IPS DF 19.7 (cell line): ENCODE measurements at regions not wholly inside any gene's neighbourhood (a gene's known extent, or its start where the extent isn't known, plus 50 kb on each side); places are given as distances from the start of the nearest gene placed in this dataset.

Experiments used
- DNase-seq: peaks from one replicate; pipeline ENCODE4 v3.0.0-alpha.2; 2013; ENCODE audit warnings: low read depth, low spot score

DNA sequence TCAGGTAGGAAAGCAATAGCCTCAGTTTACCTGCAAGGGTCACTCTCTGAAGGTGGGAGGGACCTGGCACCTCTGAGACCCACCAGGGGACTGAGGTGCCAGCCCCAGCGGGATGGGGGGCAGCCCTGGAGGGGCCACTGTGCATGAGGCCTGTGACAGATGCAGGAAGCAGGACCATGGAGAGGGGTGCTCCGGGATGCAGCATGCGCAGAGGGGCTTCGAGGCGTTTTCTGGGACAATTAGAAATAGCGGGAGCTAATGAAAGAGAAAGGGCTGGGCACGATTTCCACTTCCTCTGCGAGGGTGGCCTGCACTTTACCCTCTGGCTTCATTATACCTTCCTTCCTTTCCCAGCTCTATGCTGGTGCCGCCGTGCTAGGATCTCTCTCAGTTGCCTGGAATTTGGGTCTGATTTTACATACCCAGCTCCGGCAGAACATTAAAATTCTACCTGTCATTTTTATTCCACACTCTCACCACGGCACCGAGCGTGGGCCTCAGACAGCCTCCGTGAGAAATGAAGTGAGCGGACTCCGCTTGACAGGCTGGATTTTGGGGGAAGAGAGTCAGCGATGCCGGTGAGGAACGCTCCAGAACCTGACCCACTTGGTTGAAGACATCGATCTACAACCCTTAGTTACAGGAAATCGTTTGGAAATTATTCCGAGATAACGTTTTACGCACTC lies 333.9 kb upstream of the PFKP start:
- DNase-seq: no peak

DNA sequence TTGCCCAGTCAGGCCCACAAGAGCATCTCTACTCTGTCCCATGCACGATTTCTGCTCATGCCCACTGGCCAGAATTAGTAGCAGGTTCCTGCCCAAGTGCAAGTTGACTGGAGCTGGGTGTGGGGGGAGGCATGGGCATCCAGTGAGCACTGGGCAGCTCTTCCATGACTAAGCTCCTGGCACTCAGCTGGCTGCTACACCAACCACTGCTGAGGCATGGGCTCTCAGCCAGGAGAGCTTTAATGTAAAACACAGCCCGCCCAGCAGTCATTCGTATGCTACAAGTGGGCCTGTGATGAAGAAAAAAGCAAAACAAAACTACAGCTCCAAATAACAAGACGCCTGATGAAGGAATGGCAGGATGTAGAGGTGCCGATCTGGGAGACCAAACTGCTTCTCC lies 335.4 kb upstream of the PFKP start:
- DNase-seq: no peak

DNA sequence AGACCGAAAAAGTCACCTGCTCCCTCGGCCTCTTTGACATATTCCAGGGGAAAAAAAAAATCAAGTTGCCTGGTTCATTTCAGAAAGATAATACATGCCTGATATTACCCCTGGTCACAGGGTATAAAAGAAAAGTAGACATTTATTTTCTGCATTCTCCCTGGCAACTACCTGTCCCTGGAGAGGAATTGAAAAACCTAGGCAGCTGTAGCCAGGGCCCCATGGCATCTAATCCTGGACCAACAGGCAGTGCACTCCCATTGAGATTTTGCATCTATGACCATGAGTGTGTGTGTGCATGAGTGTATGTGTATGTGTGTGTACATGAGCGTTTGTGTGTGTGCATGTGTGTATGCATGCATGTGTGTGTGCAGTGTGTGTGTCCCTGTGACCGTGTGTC lies 338.2 kb upstream of the PFKP start:
- DNase-seq: no peak

DNA sequence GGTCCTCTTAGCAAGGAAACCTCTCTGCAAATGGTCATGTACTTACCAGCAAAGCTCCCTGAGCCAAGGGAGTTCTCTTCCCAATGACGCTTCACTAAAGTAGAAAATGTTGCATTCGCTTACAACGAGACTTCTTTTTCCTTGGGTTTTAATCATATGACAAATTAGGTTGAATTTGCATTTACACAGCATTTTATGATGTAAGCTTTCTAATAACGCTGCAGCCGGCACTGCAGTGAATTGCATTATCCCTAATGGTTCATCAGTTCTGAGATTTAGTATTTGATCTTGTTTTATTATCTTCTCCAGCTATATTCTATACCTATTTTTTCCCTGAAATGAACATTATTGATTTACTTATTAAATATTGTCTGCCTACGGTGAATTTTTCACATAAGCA lies 339.3 kb upstream of the PFKP start:
- no peak for DNase-seq

DNA sequence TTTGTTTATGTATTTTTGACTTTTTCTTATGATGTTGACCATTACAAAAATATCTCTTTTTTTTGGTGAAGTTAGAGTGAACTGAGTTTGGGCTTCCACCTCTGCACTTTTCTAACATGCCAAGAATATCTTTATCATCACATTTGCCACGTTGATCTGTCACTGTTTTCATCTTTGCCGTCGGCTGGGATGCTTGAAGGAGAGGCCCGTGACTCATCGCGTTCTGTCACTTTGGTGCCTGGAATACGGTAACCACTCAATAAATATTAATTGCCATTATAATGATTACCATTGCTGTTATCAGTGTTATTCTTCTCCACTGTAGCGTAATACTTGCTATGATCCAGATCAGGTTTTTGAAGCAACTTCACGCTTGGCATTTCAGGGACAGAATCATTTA lies 350.8 kb upstream of the PFKP start:
- no peak for DNase-seq

DNA sequence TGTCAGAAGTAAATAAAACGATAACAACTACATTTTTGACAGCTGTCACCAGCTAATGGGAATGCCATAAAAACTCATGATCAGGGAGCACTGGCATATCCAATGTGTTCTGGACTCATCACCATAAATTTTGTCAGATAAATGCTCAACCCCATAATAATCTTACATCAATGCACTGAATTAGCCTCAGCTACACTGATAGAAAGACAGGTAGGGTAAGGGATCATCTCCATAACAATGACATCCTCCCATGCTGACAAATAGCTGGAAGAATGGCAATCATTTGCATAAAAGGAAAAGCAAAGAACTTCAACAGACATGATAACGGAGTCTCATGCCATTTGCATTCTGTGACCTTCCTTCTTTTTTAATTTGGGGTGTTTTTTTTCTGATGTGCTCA lies 352.8 kb upstream of the PFKP start:
- DNase-seq: no peak

DNA sequence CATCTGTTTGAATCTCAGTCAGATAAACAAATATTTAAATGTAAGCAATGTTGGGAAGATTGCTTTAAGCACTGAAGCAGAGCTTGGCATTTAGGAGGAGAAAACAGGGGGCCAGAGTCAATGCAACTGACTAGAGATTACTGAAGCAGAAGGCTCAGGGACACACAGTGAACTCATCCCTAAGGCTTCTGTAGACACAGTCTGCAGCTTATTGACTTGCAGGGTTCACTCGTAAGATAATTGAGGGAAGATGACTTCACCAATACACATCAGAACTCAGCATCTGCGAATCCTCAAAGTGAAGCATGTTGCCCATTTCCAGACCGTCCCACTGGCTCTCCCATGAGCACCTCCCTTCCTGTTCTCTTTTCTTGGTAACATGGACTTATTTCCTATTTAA lies 363.4 kb upstream of the PFKP start:
- DNase-seq: no peak

DNA sequence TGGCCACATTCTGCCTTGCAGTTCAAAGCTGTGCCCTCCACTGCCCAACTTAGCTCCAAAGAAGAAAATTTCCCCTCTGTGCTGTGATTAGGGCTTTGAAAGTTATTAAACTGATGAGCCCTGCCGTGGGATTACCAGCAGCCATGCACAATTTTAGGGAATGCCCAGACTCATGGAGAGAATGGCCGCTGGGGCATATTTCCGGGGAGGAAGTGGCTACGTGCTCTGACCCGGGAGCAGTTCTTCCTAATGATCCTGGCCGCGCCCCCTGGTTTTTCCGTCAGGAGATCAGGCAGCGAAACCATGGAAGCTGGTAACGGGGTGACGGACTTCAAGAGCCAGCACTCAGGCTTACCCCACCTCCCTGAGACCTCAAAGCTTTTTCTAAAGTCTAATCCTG lies 365.5 kb upstream of the PFKP start:
- no peak for DNase-seq

DNA sequence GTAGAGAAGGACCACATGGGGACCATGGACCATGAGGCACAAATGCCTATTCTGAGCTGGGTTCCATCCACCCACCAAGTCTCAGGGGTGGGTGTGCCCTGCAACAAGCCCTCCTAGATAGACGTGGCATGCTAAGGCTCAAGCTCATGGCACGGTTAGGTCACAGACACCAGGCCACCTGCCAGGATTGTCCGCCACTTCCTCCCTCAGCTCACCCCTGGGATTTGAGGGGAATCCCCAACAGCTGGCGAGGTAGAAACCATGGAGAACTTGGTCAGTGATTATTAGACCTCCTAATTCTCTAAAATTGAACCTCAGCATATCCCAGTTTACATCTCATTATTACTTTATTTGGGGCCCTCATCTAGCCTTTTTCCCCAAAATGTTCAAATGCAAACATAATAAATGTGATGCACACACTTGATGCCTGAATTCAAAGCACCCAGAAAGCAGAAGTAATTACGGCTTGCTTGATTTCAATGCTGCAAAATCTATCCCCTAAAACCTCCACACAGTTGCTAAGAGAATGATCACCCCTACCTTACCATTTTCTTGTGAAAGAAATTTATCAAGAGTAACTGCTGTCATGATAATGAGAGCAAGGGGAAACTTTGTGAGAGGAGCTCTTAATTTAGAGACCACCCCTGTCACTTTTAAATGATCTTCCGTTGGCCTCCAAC lies 366.6 kb upstream of the PFKP start:
- no peak for DNase-seq

DNA sequence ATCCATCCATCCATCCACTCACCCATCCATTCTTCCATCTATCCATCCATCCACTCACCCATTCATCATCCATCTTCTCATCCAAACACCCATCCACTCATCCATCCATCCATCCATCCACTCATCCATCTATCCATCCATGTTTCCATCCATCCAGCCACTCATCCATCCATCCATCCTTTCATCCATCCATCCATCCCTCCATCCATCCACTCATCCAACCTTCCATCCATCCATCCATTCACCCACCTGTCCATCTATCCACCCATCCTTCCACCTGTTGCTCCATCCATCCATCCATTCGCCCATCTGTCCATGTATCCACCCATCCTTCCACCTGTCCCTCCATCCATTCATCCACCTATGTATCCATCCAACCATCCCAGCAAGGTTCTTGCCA lies 378.4 kb upstream of the PFKP start:
- DNase-seq: no peak

DNA sequence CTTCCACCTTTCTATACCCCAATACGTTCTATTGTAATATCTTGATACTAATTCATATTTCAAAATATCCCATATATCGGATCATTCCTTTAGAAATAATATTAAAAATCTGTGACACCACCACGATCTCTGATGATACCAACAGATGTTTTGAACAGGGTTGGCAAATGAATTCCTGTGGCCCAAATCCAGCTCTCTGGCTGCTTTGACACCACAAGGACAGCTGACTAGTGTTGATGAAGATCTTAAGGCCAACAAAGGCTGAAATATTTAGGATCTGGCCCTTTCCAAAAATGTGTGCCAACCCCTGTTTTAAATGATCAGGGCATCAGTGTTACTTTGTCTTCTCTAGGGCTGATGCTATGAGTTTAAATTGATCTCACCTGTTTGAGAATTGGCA lies 380.7 kb upstream of the PFKP start:
- no peak for DNase-seq

DNA sequence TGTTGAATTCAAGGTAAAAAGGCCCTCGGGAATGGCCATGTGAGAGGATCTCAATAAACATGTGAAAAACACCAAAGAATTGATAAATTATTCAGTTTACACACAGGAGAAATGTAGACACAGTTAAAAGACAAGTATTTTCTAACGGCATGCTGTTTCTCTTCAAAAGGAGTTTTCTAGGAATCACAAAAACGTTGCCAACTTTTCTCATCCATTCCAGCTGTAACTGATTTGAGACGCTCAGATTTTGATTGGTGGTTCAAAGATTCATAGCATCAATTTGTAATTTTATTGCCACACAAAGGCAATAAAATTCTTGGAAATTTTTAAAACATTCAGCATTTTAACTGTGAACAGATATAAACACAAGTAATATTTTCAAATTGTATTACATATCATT lies 384.9 kb upstream of the PFKP start:
- no peak for DNase-seq

DNA sequence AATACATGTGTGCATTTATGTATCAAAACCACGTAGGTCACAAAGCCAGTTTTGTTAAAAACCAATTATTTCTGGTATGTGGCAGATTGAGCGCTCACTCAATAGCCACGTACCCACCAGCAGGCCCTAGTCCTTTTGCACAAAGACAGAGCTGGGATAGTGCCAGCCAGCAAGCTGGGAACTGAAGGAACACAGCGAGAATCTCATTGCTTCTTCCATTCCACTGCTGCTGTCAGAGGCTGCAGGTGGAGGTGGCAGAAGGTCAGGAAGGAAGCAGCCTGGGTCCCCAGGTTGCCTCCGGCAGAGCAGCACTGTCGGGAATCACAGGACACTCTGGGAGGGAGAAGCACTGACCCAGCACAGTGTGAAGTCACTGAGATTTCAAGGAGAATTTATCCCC lies 385.5 kb upstream of the PFKP start:
- DNase-seq: no peak

DNA sequence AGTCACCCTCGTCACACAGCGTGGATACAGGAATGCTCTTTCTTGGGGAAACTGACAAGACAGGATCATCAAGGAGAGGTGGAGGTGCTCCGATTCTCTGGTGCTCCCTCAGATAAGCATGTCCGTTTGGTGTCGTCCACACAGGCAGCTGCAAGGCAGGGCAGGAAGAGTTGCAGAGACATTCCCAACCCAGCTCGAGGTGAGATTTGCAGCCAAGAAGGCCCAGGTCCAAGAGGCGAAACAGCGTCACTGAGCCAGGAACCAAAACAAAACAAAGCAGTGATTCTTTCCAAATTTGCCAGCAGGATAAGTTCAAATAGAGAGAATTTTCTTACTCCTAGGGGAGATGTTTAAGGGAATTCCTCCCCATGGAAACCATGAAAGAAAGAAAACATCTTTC lies 386.5 kb upstream of the PFKP start:
- no peak for DNase-seq

DNA sequence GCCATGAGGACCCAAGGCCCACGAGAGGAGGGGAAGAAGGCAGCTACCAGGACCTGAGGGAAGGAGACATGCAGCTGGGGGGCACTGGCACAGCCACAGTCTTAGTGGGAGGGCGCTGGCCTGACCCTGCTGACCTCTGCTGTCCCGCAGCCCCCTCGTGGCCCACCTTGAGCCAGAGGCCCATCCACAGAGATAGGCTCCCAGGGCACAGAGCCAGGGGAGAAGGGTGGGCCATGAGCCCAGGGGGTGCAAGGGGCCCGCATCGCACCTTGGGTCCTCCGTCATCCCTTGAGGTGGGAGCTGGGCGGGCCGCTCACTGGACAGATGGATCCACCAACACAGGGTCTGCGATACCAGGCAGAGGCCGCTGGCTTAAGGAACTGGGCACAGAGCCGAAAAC lies 387.7 kb upstream of the PFKP start:
- no peak for DNase-seq

DNA sequence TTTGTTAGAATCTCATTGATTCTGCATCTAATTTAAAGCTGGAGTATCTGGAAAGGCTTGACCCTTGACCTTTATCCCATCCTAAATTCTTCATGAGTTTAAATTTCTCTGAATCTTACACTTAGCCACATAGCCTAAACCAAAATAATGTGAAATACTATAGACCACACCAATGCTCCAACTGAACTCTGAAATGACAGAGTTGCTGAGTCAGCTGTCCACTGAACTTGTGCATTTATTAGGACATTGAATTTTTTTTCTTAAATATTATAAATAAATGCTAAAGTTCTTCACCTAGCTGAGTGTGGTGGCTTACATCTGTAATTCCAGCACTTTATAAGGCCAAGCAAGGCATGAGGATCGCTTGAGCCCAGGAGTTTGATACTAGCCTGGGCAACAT lies 390.9 kb upstream of the PFKP start:
- DNase-seq: no peak

DNA sequence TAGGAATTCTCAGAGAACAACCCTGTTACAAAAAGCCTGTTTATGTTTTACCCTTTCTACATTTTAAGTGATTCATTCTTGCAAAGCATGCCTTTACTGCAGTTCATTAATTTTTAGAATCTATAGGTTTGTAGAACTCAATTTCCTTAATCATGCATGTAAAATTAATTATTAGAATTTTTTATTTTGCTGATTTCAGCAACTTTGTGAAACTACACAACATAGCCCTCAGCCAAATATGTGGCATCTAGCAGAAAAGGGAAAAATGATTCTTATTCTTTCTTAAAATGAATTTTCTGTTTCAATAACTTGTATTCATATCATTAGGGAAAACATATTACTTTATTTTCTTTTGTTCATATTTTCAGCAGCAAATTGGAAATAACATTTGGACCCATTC lies 392.9 kb upstream of the PFKP start:
- DNase-seq: no peak

DNA sequence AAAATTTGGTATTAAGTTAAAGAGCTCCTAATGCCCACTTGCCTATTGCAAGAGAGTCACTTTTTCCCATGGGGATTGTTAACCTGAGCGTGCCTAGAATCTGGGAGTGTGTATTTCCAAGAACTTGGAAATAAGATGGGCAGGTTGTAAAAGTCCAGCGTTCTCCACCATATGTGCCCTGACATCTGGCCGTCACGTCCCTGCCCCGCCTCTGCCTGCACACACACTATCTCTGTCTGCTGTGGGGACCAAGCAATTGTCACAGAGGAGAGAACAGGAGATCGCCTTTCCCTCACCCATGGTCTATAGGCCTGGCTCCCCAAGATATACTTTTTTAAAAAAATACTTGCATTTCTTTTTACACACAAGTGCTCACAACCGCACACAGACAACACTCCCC lies 396.5 kb upstream of the PFKP start:
- DNase-seq: no peak

DNA sequence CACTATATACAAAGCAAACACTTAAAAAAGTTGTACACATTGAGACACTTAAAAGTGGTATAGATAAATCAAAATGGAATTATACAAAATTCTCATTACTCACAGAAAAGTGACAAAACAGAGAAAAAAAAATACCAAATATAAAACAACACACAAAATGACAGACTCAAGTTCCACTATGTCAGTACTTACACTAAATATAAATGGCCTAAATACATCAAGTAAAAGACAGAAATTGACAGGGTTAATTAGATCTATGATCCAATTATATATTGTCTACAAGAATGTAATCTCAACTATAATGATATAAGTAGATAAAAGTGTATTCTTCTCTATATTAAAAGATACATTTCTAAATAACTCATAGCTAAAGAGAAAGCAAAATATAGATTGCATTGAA lies 401.6 kb upstream of the PFKP start:
- DNase-seq: no peak

DNA sequence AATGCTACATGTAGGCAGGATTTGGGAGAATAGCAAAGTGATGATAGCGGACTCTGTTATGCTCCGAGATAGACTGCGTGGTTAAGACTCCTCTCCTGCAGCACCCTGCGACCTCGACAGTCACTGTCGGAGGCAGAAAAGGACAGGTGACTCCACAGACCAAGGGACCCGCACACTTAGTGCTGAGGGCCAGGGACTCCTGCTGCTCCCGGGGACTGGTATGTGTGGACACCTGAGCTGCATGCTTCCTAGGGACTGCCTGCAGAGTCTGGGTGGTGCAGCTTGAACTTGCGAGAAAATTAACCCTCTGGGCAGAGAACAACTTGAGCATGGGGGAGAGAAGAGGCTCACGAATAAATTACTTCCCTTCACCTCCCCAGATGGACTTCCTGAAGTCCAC lies 407.1 kb upstream of the PFKP start:
- no peak for DNase-seq

DNA sequence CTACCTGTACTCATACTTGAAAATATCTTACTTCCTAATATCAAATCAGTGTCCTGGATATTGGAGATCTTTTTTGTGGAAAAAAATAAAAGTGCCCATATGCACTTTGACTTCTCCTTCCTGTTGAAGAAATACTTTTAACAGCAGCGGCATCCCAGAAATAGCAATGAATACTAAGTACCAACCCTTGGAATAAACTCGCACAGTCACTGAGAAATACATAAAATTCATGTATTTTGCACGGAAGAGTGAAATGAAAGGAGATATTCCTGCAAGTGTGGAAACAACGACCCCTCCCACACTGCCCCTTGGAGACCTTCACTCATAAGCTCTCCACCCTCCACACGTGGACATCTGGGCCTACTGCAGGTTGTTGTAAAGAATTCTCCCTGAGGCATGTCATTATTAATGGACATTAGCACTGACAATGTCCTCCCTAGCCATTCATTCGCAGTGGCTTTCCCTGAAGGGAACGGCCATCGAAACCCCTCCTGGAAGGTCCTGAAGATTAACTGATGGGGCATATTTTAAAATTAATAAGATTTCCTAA lies 407.6 kb upstream of the PFKP start:
- no peak for DNase-seq

DNA sequence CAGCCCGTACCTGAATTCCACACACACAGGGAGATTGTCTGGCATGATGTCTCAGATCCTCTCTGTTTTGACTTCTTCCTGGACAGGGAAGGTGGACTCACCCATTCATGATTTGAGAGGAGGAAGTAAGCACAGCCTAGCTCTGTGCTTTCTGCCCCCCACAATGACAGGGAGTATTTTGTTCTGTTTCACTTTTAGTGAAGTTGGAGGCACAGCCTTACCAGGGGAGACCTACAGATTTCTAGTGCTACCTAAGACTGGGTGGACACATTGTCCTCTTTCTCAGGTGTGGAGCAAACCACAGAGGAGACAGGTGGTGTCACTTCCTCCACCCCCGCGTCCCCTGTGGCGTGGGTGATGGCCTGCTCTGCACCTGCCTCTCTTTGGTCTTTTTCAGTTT lies 408.6 kb upstream of the PFKP start:
- DNase-seq: no peak

DNA sequence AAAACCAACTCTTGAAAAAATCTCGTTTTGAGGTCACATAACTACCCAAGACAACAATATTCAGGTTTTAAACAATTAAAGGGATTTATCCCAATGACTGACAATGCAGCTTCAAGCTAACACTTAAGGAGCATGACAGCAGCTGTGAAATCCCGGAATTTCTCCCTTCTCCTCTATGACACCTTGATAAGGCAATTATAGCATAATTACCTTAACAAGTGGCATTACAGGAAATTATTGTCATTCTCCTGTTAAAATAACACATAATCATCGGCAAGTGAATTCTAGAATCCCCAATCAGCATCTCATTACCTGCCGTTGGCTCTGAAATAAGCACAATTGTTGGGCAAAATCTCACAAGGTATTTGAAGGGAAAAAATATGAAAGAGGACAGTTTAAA lies 417.0 kb upstream of the PFKP start:
- no peak for DNase-seq

DNA sequence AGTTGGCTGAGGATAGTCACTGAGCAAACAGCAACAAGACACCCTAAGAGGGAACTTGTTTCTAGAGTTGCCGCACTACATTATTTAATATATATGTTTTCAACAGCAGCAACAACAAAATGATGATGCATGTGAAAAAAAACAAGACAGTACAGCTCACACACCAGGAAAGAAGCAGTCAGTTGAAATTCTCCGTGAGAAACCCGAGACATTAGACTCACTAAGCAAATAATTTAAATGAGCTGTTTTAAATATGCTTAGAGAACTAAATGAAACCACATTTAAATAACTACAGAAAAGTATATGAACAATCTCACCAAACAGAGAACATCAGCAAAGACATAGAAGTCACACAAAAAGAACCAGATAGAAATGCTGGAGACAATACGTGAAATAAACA lies 426.3 kb upstream of the PFKP start:
- no peak for DNase-seq
